ENCODE measurements at regions not wholly inside any gene's neighbourhood (a gene's known extent, or its start where the extent isn't known, plus 50 kb on each side); places are given as distances from the start of the nearest gene placed in this dataset.

DNA sequence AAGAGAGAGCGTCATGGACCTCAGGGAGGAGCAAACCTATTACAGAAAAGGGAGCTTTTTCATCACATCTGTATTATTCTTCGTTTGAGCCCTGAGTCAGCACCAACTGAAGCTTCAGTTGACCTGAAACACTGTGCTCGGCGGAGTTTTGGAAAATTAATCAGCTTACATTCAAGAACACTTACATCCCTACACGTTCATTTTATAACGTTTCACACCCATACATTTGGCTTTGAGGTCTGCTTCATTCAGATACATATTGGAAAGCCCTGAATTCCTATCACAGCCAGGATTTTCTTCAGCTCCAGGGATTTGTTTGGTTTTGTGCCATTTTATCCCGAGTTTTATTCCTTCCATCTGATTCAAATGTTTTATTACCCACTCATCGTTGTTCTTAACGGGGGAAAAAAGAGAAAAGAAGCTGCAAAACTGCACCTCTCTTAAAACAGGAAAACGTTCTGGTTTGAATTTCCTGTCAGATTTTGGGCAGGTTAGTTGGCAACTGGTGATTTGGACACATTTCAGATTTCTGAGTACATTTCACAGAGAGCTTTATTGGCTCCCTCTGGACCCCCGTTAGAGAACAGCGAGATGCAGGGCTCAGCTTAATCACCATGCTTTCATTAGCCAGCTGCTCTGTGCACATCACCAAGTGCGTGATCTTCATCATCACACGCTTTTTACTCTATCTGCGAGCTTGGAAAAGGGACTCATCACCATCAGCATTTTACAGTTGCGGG is 88.8 kb downstream of the CDC42EP3 start (continued):
- TF ChIP-seq MXI1 (IDR thresholded peaks at IDR 0.05; ENCODE audit: borderline replicate concordance, low read depth, low read length): no peak

DNA sequence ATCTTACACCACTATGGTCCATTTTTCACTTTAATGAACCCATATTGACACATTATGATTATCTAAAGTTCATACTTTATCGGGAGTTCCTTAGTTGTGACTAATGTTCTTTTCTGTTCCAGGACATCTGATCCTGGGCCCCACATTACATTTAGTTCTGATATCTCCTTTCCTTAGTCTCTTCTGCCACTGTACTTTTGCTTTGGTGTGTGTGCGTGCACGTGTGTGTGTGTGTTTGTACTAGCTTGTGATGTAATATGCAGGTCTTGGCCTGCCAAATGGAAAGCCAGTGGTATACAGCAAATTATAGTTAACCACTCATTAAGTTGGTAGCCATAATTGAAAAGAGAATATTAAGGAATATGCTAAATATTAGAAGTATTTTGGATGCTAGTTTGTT is 88.0 kb downstream of the CDC42EP3 start:
- CTCF ChIA-PET: interaction anchor here (0.5 to 0.7 kb wide), 2 partner anchors 40 to 188 kb away, joined by 3 read pairs; no protein-coding TSS in a partner anchor
- TF ChIP-seq CHD1 (IDR thresholded peaks at IDR 0.05; ENCODE audit: low read depth, low read length) (no peak), NFE2L2 (IDR thresholded peaks at IDR 0.05; ENCODE audit: low read depth, low read length) (no peak), RAD21 (IDR thresholded peaks at IDR 0.05; ENCODE audit: low read length) (no peak), CEBPB (IDR thresholded peaks at IDR 0.05; ENCODE audit: low read depth, low read length) (no peak), RFX5 (IDR thresholded peaks at IDR 0.05; ENCODE audit: low read depth, low read length) (no peak), FOS (IDR thresholded peaks at IDR 0.05; ENCODE audit: low read depth, low read length) (no peak), SMC3 (IDR thresholded peaks at IDR 0.05; ENCODE audit: low read depth, low read length) (no peak)
- TF ChIP-seq, protein P1, sequence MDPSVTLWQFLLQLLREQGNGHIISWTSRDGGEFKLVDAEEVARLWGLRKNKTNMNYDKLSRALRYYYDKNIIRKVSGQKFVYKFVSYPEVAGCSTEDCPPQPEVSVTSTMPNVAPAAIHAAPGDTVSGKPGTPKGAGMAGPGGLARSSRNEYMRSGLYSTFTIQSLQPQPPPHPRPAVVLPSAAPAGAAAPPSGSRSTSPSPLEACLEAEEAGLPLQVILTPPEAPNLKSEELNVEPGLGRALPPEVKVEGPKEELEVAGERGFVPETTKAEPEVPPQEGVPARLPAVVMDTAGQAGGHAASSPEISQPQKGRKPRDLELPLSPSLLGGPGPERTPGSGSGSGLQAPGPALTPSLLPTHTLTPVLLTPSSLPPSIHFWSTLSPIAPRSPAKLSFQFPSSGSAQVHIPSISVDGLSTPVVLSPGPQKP (IDR thresholded peaks at IDR 0.05; ENCODE audit: borderline replicate concordance, low read depth, low read length): no peak

More for the DNA sequence above, 88.0 kb downstream of the CDC42EP3 start:
- Histone ChIP-seq H3K79me1 (ENCODE audit: low read depth in 1 of 2, low read length in 2 of 2) (no peaks in the 10 kb centered on the region), H2BK120ac (ENCODE audit: low read depth, low read length) (peak overlapping the region; percentile 59), H3K18ac (ENCODE audit: low read depth, low read length) (peak overlapping the region; percentile 67; the same call in 1 of the 2 replicates), H2AK9ac (replicated peaks; ENCODE audit: low read depth, low read length, poor library complexity) (no peak overlapping the region), H3K23ac (ENCODE audit: low read depth, low read length) (no peak overlapping the region), H3K27me3 (ENCODE audit: control insufficient read depth, insufficient read depth, low read length) (no peaks in the 10 kb centered on the region), H3K36me3 (ENCODE audit: control insufficient read depth, insufficient read depth, low read length) (no peaks in the 10 kb centered on the region), H3K14ac (replicated peaks; ENCODE audit: low read depth, low read length) (peak overlapping the region; percentile 34), H3K4me3 (ENCODE audit: insufficient read depth, low read depth, low read length) (no peak overlapping the region), H4K8ac (ENCODE audit: low read depth in 2 of 2, low read length in 2 of 2) (peak overlapping the region in 1 of 2 experiments; percentile 51; a peak in 1 of 4 replicates), H3K56ac (ENCODE audit: extremely low read depth, insufficient read depth, low read length) (no peak overlapping the region), H3K27ac (ENCODE audit: insufficient read depth, low read length) (no peak overlapping the region), H4K5ac (ENCODE audit: low read depth, low read length) (no peak overlapping the region), H3K9ac (ENCODE audit: low read depth, low read length) (no peak overlapping the region), H2BK5ac (ENCODE audit: low read depth, low read length, poor library complexity, severe bottlenecking) (peak overlapping the region; percentile 66), H2AFZ (replicated peaks; ENCODE audit: low read length, poor library complexity) (peak overlapping the region; percentile 64), H2BK20ac (ENCODE audit: low read depth, low read length) (peak overlapping the region; percentile 69), H3K4me2 (ENCODE audit: low read depth, low read length) (peak overlapping the region; percentile 36; the same call in 1 of the 2 replicates), H2BK15ac (ENCODE audit: low read depth, low read length) (peak overlapping the region; percentile 78; the same call in 2 of the 3 replicates), H3K4ac (ENCODE audit: low read depth, low read length) (peak overlapping the region; percentile 67; the same call in 1 of the 2 replicates), H2AK5ac (ENCODE audit: low read depth, low read length) (peak overlapping the region; percentile 95), H3K4me1 (ENCODE audit: control insufficient read depth, insufficient read depth, low read length) (peaks cover 16% of the 10 kb centered on the region), H3K9me1 (ENCODE audit: insufficient read depth, low read length) (peaks cover 12% of the 10 kb centered on the region), H4K91ac (ENCODE audit: insufficient read depth, low read depth, low read length) (peak overlapping the region; percentile 70), H3K9me3 (ENCODE audit: control insufficient read depth, insufficient read depth, low read length) (no peaks in the 10 kb centered on the region), H4K20me1 (ENCODE audit: insufficient read depth, low read length) (peaks cover 3% of the 10 kb centered on the region; the same call in 1 of the 2 replicates)
- DNase-seq: no peak
- intact Hi-C loops (cut with micrococcal nuclease) (no loop called here), dilution Hi-C loops (cut with HindIII; ENCODE audit: low sequenced_read_pairs, unreplicated experiment) (no loop called here), in situ Hi-C loops (cut with MboI; ENCODE audit: low sequenced_read_pairs) (no loop called here)
- no CpG with 5 or more reads among the region's 3 CpGs for WGBS, 2 experiments (ENCODE audit: extremely low coverage in 2 of 2, insufficient read length in 1 of 2)
- BruUV-seq (replicated peaks): no TSS peak
- no peak for ATAC-seq (ENCODE audit: low read depth)
- POLR2A ChIA-PET (ENCODE audit: unreplicated experiment): no interaction called here

Data from IMR-90 (cell line).